Esophagus squamous epithelium (tissue), 4 donors: ENCODE measurements at regions not wholly inside any gene's neighbourhood (a gene's known extent, or its start where the extent isn't known, plus 50 kb on each side); places are given as distances from the start of the nearest gene placed in this dataset.

ENCODE experiments used
- POLR2A ChIP-seq, 4 donors: fragments of 450-650 bp; IDR thresholded peaks; one replicate each; pipeline ENCODE4 v1.6.1; 2017; ENCODE audit warnings: antibody characterized with exemption in 4 of 4, mild to moderate bottlenecking in 4 of 4, moderate library complexity in 3 of 4
- TF ChIP-seq, protein P1 (sequence below), 6 experiments: fragments of 450-650 bp in 4 of 6; fragments of 200-600 bp in 2 of 6; sonication (generic) in 2 of 6; IDR thresholded peaks; one replicate each; pipeline ENCODE4 v1.5.1; 2016 to 2019; ENCODE audit warnings: antibody characterized with exemption in 6 of 6, mild to moderate bottlenecking in 4 of 6, moderate library complexity in 4 of 6

DNA sequence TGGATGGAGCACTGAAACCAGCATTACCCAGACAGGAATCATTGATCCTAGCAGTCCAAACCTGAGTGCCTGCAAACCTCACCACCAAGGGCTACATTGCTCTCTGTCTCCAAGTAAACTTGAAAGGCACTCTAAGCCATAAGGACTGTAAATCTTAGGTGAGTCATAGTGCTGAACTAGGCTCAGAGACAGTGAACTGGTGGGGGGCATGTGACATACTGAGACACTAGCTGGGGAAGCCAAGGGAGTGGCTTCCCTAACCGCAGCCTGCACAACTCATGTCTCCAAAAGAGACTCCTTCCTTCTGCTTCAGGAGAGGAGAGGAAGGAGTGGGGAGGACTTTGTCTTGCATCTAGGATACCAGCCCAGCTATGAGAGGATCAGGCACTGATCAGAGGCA is 235.5 kb upstream of the ACTRT1 start:
- TF ChIP-seq POLR2A (IDR thresholded peaks at IDR 0.05): no peak
- TF ChIP-seq, protein P1, sequence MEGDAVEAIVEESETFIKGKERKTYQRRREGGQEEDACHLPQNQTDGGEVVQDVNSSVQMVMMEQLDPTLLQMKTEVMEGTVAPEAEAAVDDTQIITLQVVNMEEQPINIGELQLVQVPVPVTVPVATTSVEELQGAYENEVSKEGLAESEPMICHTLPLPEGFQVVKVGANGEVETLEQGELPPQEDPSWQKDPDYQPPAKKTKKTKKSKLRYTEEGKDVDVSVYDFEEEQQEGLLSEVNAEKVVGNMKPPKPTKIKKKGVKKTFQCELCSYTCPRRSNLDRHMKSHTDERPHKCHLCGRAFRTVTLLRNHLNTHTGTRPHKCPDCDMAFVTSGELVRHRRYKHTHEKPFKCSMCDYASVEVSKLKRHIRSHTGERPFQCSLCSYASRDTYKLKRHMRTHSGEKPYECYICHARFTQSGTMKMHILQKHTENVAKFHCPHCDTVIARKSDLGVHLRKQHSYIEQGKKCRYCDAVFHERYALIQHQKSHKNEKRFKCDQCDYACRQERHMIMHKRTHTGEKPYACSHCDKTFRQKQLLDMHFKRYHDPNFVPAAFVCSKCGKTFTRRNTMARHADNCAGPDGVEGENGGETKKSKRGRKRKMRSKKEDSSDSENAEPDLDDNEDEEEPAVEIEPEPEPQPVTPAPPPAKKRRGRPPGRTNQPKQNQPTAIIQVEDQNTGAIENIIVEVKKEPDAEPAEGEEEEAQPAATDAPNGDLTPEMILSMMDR (IDR thresholded peaks at IDR 0.05): no peak
